OCI-LY7 (cell line): ENCODE measurements at regions not wholly inside any gene's neighbourhood (a gene's known extent, or its start where the extent isn't known, plus 50 kb on each side); places are given as distances from the start of the nearest gene placed in this dataset.

Experiments used
- EZH2phosphoT487 ChIP-seq: fragments of 200-600 bp; sonication (generic); IDR thresholded peaks from 2 replicates; pipeline ENCODE4 v1.6.1; 2018; ENCODE audit warnings: low read depth, borderline replicate concordance, mild to moderate bottlenecking, mixed run types, antibody characterized with exemption, low read length, moderate library complexity, mixed read lengths
- TF ChIP-seq, protein P1 (sequence below): fragments of 200-600 bp; sonication (generic); conservative IDR thresholded peaks from 2 replicates; pipeline ENCODE4 v1.5.1; 2014; ENCODE audit warnings: mild to moderate bottlenecking, antibody characterized with exemption, low read length, moderate library complexity, mixed read lengths

DNA sequence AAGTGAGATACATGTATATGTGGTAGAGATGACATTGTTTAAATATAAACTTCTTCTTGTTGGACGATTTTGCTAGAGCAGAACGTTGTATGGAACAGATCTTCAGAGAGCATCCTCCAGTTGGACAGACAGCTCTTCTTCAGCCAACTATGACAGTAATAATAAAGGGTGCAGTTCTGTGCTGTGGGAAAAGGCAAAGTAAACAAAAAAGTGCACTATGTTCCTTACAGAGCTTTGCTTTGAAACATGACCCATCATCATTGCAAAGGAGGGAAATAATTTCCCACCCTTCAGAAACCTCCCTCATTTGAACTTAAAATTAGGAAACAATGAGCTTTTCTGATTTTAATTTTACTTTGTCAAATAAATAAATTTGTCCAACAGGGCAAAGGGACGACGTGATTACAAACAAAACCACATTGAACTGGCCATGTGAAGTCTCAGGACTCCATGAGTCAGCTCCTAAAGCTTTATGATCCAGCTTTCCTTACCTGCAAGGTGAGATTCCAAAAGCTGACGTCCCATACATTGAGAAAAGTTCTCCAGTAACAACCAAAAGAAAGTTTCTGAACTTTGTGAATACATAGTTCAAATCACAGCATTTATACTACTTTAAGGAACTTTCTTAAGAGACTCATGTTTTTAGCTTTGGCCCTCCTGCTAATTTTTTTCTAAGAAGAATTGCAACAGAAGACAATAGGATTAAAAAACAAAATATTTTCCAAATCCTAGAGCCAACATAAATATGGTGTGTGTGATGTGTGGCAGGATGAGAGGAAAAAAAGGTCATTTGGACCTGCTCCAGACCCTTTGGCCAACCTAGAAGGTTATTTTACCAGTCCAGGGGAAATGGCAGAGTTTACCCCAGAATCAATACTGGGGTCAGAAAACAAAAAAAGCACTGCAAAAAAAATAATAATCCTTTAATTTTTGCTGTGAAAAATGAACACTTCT lies 565.4 kb upstream of the NRP1 start:
- TF ChIP-seq, protein P1, sequence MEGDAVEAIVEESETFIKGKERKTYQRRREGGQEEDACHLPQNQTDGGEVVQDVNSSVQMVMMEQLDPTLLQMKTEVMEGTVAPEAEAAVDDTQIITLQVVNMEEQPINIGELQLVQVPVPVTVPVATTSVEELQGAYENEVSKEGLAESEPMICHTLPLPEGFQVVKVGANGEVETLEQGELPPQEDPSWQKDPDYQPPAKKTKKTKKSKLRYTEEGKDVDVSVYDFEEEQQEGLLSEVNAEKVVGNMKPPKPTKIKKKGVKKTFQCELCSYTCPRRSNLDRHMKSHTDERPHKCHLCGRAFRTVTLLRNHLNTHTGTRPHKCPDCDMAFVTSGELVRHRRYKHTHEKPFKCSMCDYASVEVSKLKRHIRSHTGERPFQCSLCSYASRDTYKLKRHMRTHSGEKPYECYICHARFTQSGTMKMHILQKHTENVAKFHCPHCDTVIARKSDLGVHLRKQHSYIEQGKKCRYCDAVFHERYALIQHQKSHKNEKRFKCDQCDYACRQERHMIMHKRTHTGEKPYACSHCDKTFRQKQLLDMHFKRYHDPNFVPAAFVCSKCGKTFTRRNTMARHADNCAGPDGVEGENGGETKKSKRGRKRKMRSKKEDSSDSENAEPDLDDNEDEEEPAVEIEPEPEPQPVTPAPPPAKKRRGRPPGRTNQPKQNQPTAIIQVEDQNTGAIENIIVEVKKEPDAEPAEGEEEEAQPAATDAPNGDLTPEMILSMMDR, result no peak
- TF ChIP-seq EZH2phosphoT487, result no peak
